Loucy (cell line): ENCODE measurements at regions not wholly inside any gene's neighbourhood (a gene's known extent, or its start where the extent isn't known, plus 50 kb on each side); places are given as distances from the start of the nearest gene placed in this dataset.

Experiments used
- EZH2phosphoT487 ChIP-seq: fragments of 200-600 bp; IDR thresholded peaks from 2 replicates; pipeline ENCODE4 v1.6.1; 2018; ENCODE audit warnings: antibody characterized with exemption, mild to moderate bottlenecking, moderate library complexity, borderline replicate concordance
- TF ChIP-seq, protein P1 (sequence below): fragments of 200-600 bp; sonication (generic); conservative IDR thresholded peaks from 2 replicates; pipeline ENCODE4 v1.5.1; 2014; ENCODE audit warnings: mild to moderate bottlenecking, antibody characterized with exemption, low read length

- TF ChIP-seq, protein P1, sequence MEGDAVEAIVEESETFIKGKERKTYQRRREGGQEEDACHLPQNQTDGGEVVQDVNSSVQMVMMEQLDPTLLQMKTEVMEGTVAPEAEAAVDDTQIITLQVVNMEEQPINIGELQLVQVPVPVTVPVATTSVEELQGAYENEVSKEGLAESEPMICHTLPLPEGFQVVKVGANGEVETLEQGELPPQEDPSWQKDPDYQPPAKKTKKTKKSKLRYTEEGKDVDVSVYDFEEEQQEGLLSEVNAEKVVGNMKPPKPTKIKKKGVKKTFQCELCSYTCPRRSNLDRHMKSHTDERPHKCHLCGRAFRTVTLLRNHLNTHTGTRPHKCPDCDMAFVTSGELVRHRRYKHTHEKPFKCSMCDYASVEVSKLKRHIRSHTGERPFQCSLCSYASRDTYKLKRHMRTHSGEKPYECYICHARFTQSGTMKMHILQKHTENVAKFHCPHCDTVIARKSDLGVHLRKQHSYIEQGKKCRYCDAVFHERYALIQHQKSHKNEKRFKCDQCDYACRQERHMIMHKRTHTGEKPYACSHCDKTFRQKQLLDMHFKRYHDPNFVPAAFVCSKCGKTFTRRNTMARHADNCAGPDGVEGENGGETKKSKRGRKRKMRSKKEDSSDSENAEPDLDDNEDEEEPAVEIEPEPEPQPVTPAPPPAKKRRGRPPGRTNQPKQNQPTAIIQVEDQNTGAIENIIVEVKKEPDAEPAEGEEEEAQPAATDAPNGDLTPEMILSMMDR: no peak
- no peak for TF ChIP-seq EZH2phosphoT487
Observed at GRCh38 chr3:13202744-13203397, 129.6 kb upstream of the IQSEC1 start.
